ENCODE measurements at regions not wholly inside any gene's neighbourhood (a gene's known extent, or its start where the extent isn't known, plus 50 kb on each side); places are given as distances from the start of the nearest gene placed in this dataset.

DNA sequence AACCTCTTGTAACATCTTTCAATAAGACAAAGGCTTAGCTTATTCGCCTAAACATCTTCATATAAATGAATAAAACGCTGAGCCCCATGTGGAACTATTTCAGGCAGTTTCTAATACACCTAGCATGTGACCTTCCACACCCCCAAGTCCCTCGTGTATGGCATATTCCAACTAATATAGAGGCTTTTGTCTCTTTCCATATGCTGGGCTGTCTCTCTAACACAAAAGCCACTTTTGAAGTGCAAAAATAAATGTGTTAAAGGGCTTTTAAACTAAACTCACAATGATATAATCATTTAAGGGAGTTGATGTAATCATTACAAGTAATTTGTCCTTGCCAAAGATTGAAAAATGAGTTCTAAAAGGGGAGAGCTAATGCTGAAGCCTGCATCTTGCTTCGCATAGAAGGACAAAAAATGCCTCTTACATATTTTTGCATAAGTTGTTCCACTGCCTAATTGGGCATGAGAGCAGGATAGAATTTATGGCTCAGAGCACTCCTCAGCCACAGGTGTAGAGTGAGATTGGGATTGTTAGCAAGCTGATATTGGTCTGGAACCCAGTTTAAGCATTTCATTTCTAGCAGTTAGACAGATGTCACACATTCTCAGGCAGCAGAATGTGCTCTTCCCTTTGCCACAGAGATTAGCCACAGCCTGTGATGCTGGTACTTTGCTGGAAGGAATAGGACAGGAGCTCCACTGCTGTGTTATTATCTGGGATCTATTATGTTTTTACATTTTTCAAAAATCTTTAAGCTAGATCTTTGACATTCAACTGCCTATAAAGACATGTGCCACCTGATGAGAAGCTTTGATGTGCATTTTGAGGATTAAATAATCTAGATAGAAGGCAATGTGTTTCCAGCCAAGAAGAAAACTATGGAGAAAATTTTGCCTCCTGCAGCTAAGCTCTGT is 1044.4 kb downstream of the ADGRL2 start:
- H3K23ac ChIP-seq (ENCODE audit: low read depth, low read length, poor library complexity) = no peak overlapping the region
- no peaks in the 10 kb centered on the region for H3K79me1 ChIP-seq (ENCODE audit: low read depth, low read length)
- H3K4me1 ChIP-seq (ENCODE audit: control insufficient read depth in 2 of 2, insufficient read depth in 1 of 2, low read depth in 1 of 2, low read length in 2 of 2) = peaks cover 3 to 16% of the 10 kb centered on the region in 2 donors
- no peak overlapping the region for H2AK5ac ChIP-seq (ENCODE audit: low read depth, low read length)
- no peaks in the 10 kb centered on the region for H3K27me3 ChIP-seq (ENCODE audit: control insufficient read depth in 3 of 3, insufficient read depth in 3 of 3, low read depth in 1 of 3, low read length in 3 of 3)
- no peaks in the 10 kb centered on the region for H3K9me3 ChIP-seq (replicated peaks in 1 of 2; ENCODE audit: control insufficient read depth in 2 of 2, insufficient read depth in 1 of 2, low read depth in 1 of 2, low read length in 2 of 2)
- H3K27ac ChIP-seq (replicated peaks; ENCODE audit: low read length) = no peak overlapping the region
- H3K36me3 ChIP-seq (replicated peaks in 1 of 2; ENCODE audit: control insufficient read depth in 2 of 2, insufficient read depth in 2 of 2, low read length in 2 of 2) = no peaks in the 10 kb centered on the region
- no peak overlapping the region for H2BK120ac ChIP-seq (ENCODE audit: low read depth, low read length)
- H2AFZ ChIP-seq (ENCODE audit: low read length) = peak overlapping the region; percentile 7
- WGBS, 2 donors (ENCODE audit: extremely low coverage in 2 of 2, insufficient read length in 2 of 2, insufficient replicate concordance in 1 of 2) = no CpG with 5 or more reads among the region's 4 CpGs
- no peak overlapping the region for H3K9ac ChIP-seq (ENCODE audit: low read depth, low read length, poor library complexity)
- H2BK12ac ChIP-seq (ENCODE audit: low read length) = no peak overlapping the region
- H2BK15ac ChIP-seq (ENCODE audit: low read length) = no peak overlapping the region
- no peak overlapping the region for H3K4ac ChIP-seq (ENCODE audit: low read length)
- H3K18ac ChIP-seq (ENCODE audit: low read length) = no peak overlapping the region
- no peak overlapping the region for H2BK5ac ChIP-seq (ENCODE audit: low read length)
- H4K8ac ChIP-seq (ENCODE audit: low read depth, low read length) = no peak overlapping the region
- no peak overlapping the region for H3K4me2 ChIP-seq (ENCODE audit: insufficient read depth, low read length, poor library complexity, severe bottlenecking)
- no peak overlapping the region for H3K14ac ChIP-seq (ENCODE audit: low read length)
- H4K91ac ChIP-seq (ENCODE audit: low read depth, low read length, poor library complexity) = no peak overlapping the region
- no peak overlapping the region for H3K4me3 ChIP-seq (ENCODE audit: low read length in 2 of 2)
- DNase-seq (ENCODE audit: low spot score) = no peak

GRCh38 chr1:82844447-82844846 is 1043.7 kb downstream of the ADGRL2 start:
- H3K4me1 ChIP-seq (ENCODE audit: control insufficient read depth in 2 of 2, insufficient read depth in 1 of 2, low read depth in 1 of 2, low read length in 2 of 2) = peaks cover 3 to 16% of the 10 kb centered on the region in 2 donors
- H2AFZ ChIP-seq (ENCODE audit: low read length) = no peak overlapping the region
- H3K9me3 ChIP-seq (replicated peaks in 1 of 2; ENCODE audit: control insufficient read depth in 2 of 2, insufficient read depth in 1 of 2, low read depth in 1 of 2, low read length in 2 of 2) = no peaks in the 10 kb centered on the region
- no peak overlapping the region for H4K8ac ChIP-seq (ENCODE audit: low read depth, low read length)
- H2BK120ac ChIP-seq (ENCODE audit: low read depth, low read length) = no peak overlapping the region
- H4K91ac ChIP-seq (ENCODE audit: low read depth, low read length, poor library complexity) = no peak overlapping the region
- no peak overlapping the region for H2AK5ac ChIP-seq (ENCODE audit: low read depth, low read length)
- no peak overlapping the region for H3K4me2 ChIP-seq (ENCODE audit: insufficient read depth, low read length, poor library complexity, severe bottlenecking)
- no peak overlapping the region for H3K9ac ChIP-seq (ENCODE audit: low read depth, low read length, poor library complexity)
- H2BK12ac ChIP-seq (ENCODE audit: low read length) = no peak overlapping the region
- no peaks in the 10 kb centered on the region for H3K36me3 ChIP-seq (replicated peaks in 1 of 2; ENCODE audit: control insufficient read depth in 2 of 2, insufficient read depth in 2 of 2, low read length in 2 of 2)
- WGBS, 2 donors (ENCODE audit: extremely low coverage in 2 of 2, insufficient read length in 2 of 2, insufficient replicate concordance in 1 of 2) = no CpG with 5 or more reads among the region's 2 CpGs
- H2BK15ac ChIP-seq (ENCODE audit: low read length) = no peak overlapping the region
- H3K4ac ChIP-seq (ENCODE audit: low read length) = no peak overlapping the region
- no peaks in the 10 kb centered on the region for H3K79me1 ChIP-seq (ENCODE audit: low read depth, low read length)
- DNase-seq (ENCODE audit: low spot score) = no peak
- H3K27me3 ChIP-seq (ENCODE audit: control insufficient read depth in 3 of 3, insufficient read depth in 3 of 3, low read depth in 1 of 3, low read length in 3 of 3) = no peaks in the 10 kb centered on the region
- no peak overlapping the region for H3K14ac ChIP-seq (ENCODE audit: low read length)
- H3K23ac ChIP-seq (ENCODE audit: low read depth, low read length, poor library complexity) = no peak overlapping the region
- no peak overlapping the region for H3K27ac ChIP-seq (replicated peaks; ENCODE audit: low read length)
- H3K4me3 ChIP-seq (ENCODE audit: low read length in 2 of 2) = no peak overlapping the region
- no peak overlapping the region for H2BK5ac ChIP-seq (ENCODE audit: low read length)
- H3K18ac ChIP-seq (ENCODE audit: low read length) = no peak overlapping the region

GRCh38 chr1:82843876-82844275 is 1043.1 kb downstream of the ADGRL2 start:
- Histone ChIP-seq H3K9me3 (replicated peaks in 1 of 2; ENCODE audit: control insufficient read depth in 2 of 2, insufficient read depth in 1 of 2, low read depth in 1 of 2, low read length in 2 of 2) (no peaks in the 10 kb centered on the region), H3K4me2 (ENCODE audit: insufficient read depth, low read length, poor library complexity, severe bottlenecking) (no peak overlapping the region), H3K27me3 (ENCODE audit: control insufficient read depth in 3 of 3, insufficient read depth in 3 of 3, low read depth in 1 of 3, low read length in 3 of 3) (no peaks in the 10 kb centered on the region), H4K91ac (ENCODE audit: low read depth, low read length, poor library complexity) (no peak overlapping the region), H2AFZ (ENCODE audit: low read length) (peak overlapping the region; percentile 3), H3K27ac (replicated peaks; ENCODE audit: low read length) (no peak overlapping the region), H3K14ac (ENCODE audit: low read length) (no peak overlapping the region), H2BK15ac (ENCODE audit: low read length) (no peak overlapping the region), H4K8ac (ENCODE audit: low read depth, low read length) (no peak overlapping the region), H2BK5ac (ENCODE audit: low read length) (no peak overlapping the region), H3K18ac (ENCODE audit: low read length) (no peak overlapping the region), H2BK120ac (ENCODE audit: low read depth, low read length) (no peak overlapping the region), H3K79me1 (ENCODE audit: low read depth, low read length) (no peaks in the 10 kb centered on the region), H3K36me3 (replicated peaks in 1 of 2; ENCODE audit: control insufficient read depth in 2 of 2, insufficient read depth in 2 of 2, low read length in 2 of 2) (no peaks in the 10 kb centered on the region), H2BK12ac (ENCODE audit: low read length) (no peak overlapping the region), H3K4me3 (ENCODE audit: low read length in 2 of 2) (no peak overlapping the region), H3K4ac (ENCODE audit: low read length) (no peak overlapping the region), H3K9ac (ENCODE audit: low read depth, low read length, poor library complexity) (no peak overlapping the region), H3K4me1 (ENCODE audit: control insufficient read depth in 2 of 2, insufficient read depth in 1 of 2, low read depth in 1 of 2, low read length in 2 of 2) (peaks cover 3 to 16% of the 10 kb centered on the region in 2 donors), H2AK5ac (ENCODE audit: low read depth, low read length) (no peak overlapping the region), H3K23ac (ENCODE audit: low read depth, low read length, poor library complexity) (no peak overlapping the region)
- WGBS, 2 donors (ENCODE audit: extremely low coverage in 2 of 2, insufficient read length in 2 of 2, insufficient replicate concordance in 1 of 2) = no CpG with 5 or more reads among the region's 10 CpGs
- no peak for DNase-seq (ENCODE audit: low spot score)

DNA sequence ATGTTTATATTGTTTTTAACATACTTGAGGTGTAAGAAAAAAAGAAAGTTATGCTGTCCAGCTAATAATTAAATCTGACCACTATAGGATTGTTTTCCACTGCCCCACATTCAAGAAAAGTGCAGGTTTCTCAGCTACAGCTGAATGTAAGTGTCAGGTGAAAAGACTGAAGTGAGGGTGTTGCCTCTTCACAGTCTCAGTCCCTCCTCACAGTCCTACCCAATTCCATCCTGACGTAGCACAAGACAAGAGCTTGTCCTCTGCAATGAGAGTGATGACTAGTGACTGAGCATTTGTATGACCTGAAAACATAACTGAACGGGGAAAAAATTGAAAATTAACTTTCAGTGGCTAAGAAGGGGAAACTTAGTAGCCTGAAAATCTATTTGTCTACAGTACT is 1039.5 kb downstream of the ADGRL2 start:
- H2BK15ac ChIP-seq (ENCODE audit: low read length) = no peak overlapping the region
- H4K8ac ChIP-seq (ENCODE audit: low read depth, low read length) = no peak overlapping the region
- no peak overlapping the region for H4K91ac ChIP-seq (ENCODE audit: low read depth, low read length, poor library complexity)
- no peaks in the 10 kb centered on the region for H3K9me3 ChIP-seq (replicated peaks in 1 of 2; ENCODE audit: control insufficient read depth in 2 of 2, insufficient read depth in 1 of 2, low read depth in 1 of 2, low read length in 2 of 2)
- no peak overlapping the region for H3K4me3 ChIP-seq (ENCODE audit: low read length in 2 of 2)
- H3K4me1 ChIP-seq (ENCODE audit: control insufficient read depth in 2 of 2, insufficient read depth in 1 of 2, low read depth in 1 of 2, low read length in 2 of 2) = peaks cover 7 to 26% of the 10 kb centered on the region in 2 donors
- no peak overlapping the region for H3K23ac ChIP-seq (ENCODE audit: low read depth, low read length, poor library complexity)
- DNase-seq (ENCODE audit: low spot score) = no peak
- H3K79me1 ChIP-seq (ENCODE audit: low read depth, low read length) = no peaks in the 10 kb centered on the region
- no peak overlapping the region for H3K9ac ChIP-seq (ENCODE audit: low read depth, low read length, poor library complexity)
- no peaks in the 10 kb centered on the region for H3K36me3 ChIP-seq (replicated peaks in 1 of 2; ENCODE audit: control insufficient read depth in 2 of 2, insufficient read depth in 2 of 2, low read length in 2 of 2)
- H3K27ac ChIP-seq (replicated peaks; ENCODE audit: low read length) = no peak overlapping the region
- H3K4me2 ChIP-seq (ENCODE audit: insufficient read depth, low read length, poor library complexity, severe bottlenecking) = no peak overlapping the region
- no peak overlapping the region for H2AK5ac ChIP-seq (ENCODE audit: low read depth, low read length)
- no peak overlapping the region for H3K14ac ChIP-seq (ENCODE audit: low read length)
- no peak overlapping the region for H2BK120ac ChIP-seq (ENCODE audit: low read depth, low read length)
- WGBS, 2 donors (ENCODE audit: extremely low coverage in 2 of 2, insufficient read length in 2 of 2, insufficient replicate concordance in 1 of 2) = no CpG with 5 or more reads among the region's 2 CpGs
- no peak overlapping the region for H2BK12ac ChIP-seq (ENCODE audit: low read length)
- no peak overlapping the region for H3K18ac ChIP-seq (ENCODE audit: low read length)
- no peaks in the 10 kb centered on the region for H3K27me3 ChIP-seq (ENCODE audit: control insufficient read depth in 3 of 3, insufficient read depth in 3 of 3, low read depth in 1 of 3, low read length in 3 of 3)
- H2AFZ ChIP-seq (ENCODE audit: low read length) = no peak overlapping the region
- no peak overlapping the region for H2BK5ac ChIP-seq (ENCODE audit: low read length)
- H3K4ac ChIP-seq (ENCODE audit: low read length) = no peak overlapping the region
